ENCODE measurements at regions not wholly inside any gene's neighbourhood (a gene's known extent, or its start where the extent isn't known, plus 50 kb on each side); places are given as distances from the start of the nearest gene placed in this dataset.

DNA sequence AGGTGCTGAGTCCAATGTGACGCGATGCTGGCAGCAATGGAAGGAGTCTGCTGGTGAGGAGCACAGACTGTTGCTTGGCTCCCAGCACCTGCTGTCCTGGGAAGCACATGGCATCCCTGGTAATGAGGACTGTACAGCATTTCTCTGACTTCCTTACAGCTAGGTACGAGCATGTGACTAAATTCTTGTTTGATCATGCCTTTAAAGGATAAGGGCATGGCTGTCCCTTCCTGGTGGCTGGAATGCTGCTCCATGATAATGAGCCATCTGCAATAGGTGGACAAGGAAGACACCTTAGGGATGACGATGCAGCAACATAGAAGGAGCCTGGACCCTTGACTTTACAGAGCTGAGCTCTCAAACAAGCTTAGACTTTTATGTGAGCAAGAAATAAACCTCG, 278.0 kb upstream of the SPRED2 start:
- TF ChIP-seq, protein P1, sequence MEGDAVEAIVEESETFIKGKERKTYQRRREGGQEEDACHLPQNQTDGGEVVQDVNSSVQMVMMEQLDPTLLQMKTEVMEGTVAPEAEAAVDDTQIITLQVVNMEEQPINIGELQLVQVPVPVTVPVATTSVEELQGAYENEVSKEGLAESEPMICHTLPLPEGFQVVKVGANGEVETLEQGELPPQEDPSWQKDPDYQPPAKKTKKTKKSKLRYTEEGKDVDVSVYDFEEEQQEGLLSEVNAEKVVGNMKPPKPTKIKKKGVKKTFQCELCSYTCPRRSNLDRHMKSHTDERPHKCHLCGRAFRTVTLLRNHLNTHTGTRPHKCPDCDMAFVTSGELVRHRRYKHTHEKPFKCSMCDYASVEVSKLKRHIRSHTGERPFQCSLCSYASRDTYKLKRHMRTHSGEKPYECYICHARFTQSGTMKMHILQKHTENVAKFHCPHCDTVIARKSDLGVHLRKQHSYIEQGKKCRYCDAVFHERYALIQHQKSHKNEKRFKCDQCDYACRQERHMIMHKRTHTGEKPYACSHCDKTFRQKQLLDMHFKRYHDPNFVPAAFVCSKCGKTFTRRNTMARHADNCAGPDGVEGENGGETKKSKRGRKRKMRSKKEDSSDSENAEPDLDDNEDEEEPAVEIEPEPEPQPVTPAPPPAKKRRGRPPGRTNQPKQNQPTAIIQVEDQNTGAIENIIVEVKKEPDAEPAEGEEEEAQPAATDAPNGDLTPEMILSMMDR (IDR thresholded peaks at IDR 0.05), result no peak
- H3K4me3 ChIP-seq, result no peak overlapping the region
- no peaks in the 10 kb centered on the region for H3K27me3 ChIP-seq
- H3K9me3 ChIP-seq, result no peaks in the 10 kb centered on the region
- no peak overlapping the region for H3K27ac ChIP-seq
- no peaks in the 10 kb centered on the region for H3K4me1 ChIP-seq
- no peaks in the 10 kb centered on the region for H3K36me3 ChIP-seq
- no peak for DNase-seq (ENCODE audit: low spot score)

- DNase-seq (ENCODE audit: low spot score), result no peak
- TF ChIP-seq, protein P1 (IDR thresholded peaks at IDR 0.05), result no peak
- Histone ChIP-seq H3K36me3 (no peaks in the 10 kb centered on the region), H3K27ac (no peak overlapping the region), H3K4me3 (no peak overlapping the region), H3K27me3 (no peaks in the 10 kb centered on the region), H3K4me1 (no peaks in the 10 kb centered on the region), H3K9me3 (no peaks in the 10 kb centered on the region)
These were observed 275.7 kb upstream of the SPRED2 start for GRCh38 chr2:65708086-65708485.

DNA sequence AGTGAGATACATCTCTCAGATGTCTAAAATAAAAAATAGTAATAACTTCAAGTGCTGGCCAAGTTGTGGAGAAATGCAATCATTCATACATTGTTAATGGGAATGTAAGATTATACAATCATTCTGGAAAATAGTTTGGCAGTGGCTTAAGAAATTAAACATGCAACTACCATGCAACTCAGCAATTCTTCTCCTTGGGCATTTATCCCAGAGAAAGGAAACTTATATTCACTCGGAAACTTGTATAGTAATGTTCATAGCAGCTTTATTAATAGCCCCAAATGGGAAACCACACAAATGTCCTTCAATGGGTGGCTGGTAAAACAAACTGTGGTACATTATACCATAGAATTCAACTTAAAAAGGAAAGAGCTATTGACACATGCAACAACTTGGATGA, 274.0 kb upstream of the SPRED2 start:
- H3K4me1 ChIP-seq, result no peaks in the 10 kb centered on the region
- TF ChIP-seq, protein P1 (IDR thresholded peaks at IDR 0.05), result no peak

GRCh38 chr2:65701191-65701590, 268.8 kb upstream of the SPRED2 start:
- no peaks in the 10 kb centered on the region for H3K9me3 ChIP-seq
- H3K4me1 ChIP-seq, result no peaks in the 10 kb centered on the region
- DNase-seq (ENCODE audit: low spot score), result no peak
- H3K4me3 ChIP-seq, result no peak overlapping the region
- no peak overlapping the region for H3K27ac ChIP-seq
- TF ChIP-seq, protein P1 (IDR thresholded peaks at IDR 0.05), result no peak
- no peaks in the 10 kb centered on the region for H3K36me3 ChIP-seq
- H3K27me3 ChIP-seq, result no peaks in the 10 kb centered on the region

More for the DNA sequence above, 274.0 kb upstream of the SPRED2 start:
- Histone ChIP-seq H3K4me3 (no peak overlapping the region), H3K27me3 (no peaks in the 10 kb centered on the region), H3K27ac (no peak overlapping the region), H3K36me3 (no peaks in the 10 kb centered on the region), H3K9me3 (no peaks in the 10 kb centered on the region)
- DNase-seq (ENCODE audit: low spot score), result no peak

- no peak overlapping the region for H3K4me3 ChIP-seq
- H3K27ac ChIP-seq, result no peak overlapping the region
- TF ChIP-seq, protein P1 (IDR thresholded peaks at IDR 0.05), result no peak
- no peaks in the 10 kb centered on the region for H3K27me3 ChIP-seq
- no peaks in the 10 kb centered on the region for H3K4me1 ChIP-seq
- no peaks in the 10 kb centered on the region for H3K9me3 ChIP-seq
- no peak for DNase-seq (ENCODE audit: low spot score)
- no peaks in the 10 kb centered on the region for H3K36me3 ChIP-seq
These were observed 268.3 kb upstream of the SPRED2 start for GRCh38 chr2:65700720-65701119.

- H3K4me1 ChIP-seq, result no peaks in the 10 kb centered on the region
- no peaks in the 10 kb centered on the region for H3K9me3 ChIP-seq
- DNase-seq (ENCODE audit: low spot score), result no peak
- H3K4me3 ChIP-seq, result no peak overlapping the region
- TF ChIP-seq, protein P1 (IDR thresholded peaks at IDR 0.05), result no peak
- no peaks in the 10 kb centered on the region for H3K36me3 ChIP-seq
- no peak overlapping the region for H3K27ac ChIP-seq
- no peaks in the 10 kb centered on the region for H3K27me3 ChIP-seq
These were observed 267.7 kb upstream of the SPRED2 start for GRCh38 chr2:65700004-65700651.

Measured in right atrium auricular region (tissue), 2 donors.